ENCODE measurements at regions not wholly inside any gene's neighbourhood (a gene's known extent, or its start where the extent isn't known, plus 50 kb on each side); places are given as distances from the start of the nearest gene placed in this dataset.

- TF ChIP-seq EZH2 (IDR thresholded peaks at IDR 0.05; ENCODE audit: borderline replicate concordance, low read length) (no peak), CTCF (conservative IDR thresholded peaks at IDR 0.05 in 1 of 2, IDR thresholded peaks at IDR 0.05 in 1 of 2; ENCODE audit: extremely low read depth in 1 of 2, insufficient read depth in 1 of 2, low read depth in 1 of 2, low read length in 2 of 2) (no peak)
These were observed 76.1 kb downstream of the FTHL17 start for GRCh38 chrX:30995705-30996104.

Measured in mammary epithelial cell (primary cell).